ENCODE measurements at regions not wholly inside any gene's neighbourhood (a gene's known extent, or its start where the extent isn't known, plus 50 kb on each side); places are given as distances from the start of the nearest gene placed in this dataset.
A peak's percentile ranks its signal among the peaks of the same experiment; 100 is the strongest.

DNA sequence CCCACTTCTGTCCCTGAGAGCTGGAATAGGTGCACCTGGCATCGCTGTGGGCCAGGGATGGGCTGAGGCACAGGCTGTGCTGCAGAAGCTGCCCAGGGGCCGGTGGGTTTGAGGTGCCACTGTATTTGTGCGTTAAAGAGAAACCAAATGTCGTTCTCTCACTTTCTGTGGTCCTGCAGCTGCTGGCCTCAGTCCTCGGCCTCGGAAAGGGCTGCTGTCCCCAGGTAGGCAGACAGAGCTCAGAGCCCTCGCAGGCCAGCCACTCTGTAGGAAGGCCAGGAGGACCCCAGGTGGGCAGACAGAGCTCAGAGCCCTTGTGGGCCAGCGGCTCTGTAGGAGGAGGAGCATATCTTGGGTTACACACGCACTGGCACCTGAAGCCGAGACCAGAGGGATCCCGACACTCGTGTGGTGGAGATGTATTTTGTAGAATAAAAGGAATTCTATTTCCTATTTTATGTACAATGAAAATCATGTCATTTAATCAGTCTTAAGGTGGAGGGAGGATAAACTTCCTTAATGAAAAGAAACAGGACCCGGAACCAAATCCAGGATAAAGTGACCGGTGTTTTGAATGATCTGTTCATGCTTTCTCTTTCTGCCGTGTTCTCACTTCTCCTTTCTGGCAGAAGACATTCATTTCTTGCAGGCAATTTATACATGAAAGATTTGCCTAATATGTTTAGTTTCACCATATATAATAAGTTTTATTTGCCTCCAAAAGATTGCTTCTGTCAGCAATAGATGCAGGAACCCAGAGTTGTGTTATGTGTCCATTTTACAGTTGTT is 54.4 kb upstream of the HGFAC start:
- peaks cover 10% of the 10 kb centered on the region for H3K4me1 Mint-ChIP-seq (ENCODE audit: low read depth)
- TF ChIP-seq, protein P1, sequence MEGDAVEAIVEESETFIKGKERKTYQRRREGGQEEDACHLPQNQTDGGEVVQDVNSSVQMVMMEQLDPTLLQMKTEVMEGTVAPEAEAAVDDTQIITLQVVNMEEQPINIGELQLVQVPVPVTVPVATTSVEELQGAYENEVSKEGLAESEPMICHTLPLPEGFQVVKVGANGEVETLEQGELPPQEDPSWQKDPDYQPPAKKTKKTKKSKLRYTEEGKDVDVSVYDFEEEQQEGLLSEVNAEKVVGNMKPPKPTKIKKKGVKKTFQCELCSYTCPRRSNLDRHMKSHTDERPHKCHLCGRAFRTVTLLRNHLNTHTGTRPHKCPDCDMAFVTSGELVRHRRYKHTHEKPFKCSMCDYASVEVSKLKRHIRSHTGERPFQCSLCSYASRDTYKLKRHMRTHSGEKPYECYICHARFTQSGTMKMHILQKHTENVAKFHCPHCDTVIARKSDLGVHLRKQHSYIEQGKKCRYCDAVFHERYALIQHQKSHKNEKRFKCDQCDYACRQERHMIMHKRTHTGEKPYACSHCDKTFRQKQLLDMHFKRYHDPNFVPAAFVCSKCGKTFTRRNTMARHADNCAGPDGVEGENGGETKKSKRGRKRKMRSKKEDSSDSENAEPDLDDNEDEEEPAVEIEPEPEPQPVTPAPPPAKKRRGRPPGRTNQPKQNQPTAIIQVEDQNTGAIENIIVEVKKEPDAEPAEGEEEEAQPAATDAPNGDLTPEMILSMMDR (IDR thresholded peaks at IDR 0.05; ENCODE audit: unreplicated experiment) = no peak
- DNase-seq (ENCODE audit: low spot score, unreplicated experiment) = no peak
- H3K9me3 Mint-ChIP-seq (ENCODE audit: low read depth) = no peaks in the 10 kb centered on the region
- peaks cover 3% of the 10 kb centered on the region for H3K36me3 Mint-ChIP-seq (ENCODE audit: insufficient read depth)
- H3K27ac Mint-ChIP-seq = no peak overlapping the region
- no peak overlapping the region for H3K4me3 Mint-ChIP-seq (ENCODE audit: low read depth)
- no peaks in the 10 kb centered on the region for H3K27me3 Mint-ChIP-seq

DNA sequence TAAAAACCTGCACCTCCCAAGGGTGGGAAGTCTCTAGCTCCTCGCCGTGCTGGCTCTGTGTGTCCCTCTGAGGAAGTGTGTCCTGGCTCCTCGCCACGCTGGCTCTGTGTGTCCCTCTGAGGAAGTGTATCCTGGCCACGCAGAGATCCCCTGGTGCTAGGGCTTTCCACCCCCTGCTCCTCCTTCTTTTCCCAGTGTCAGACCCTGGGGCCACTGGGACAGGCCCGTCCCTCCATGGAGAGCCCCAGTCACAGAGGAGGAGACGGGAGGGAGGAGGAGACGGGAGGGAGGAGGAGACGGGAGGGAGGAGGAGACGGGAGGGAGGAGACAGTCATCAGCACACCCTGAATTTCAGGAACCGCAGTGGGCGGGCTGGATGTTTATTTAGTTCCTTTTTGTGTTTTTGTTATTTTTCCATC is 53.8 kb upstream of the HGFAC start:
- DNase-seq (ENCODE audit: low spot score, unreplicated experiment) = no peak
- peaks cover 10% of the 10 kb centered on the region for H3K4me1 Mint-ChIP-seq (ENCODE audit: low read depth)
- no peak overlapping the region for H3K4me3 Mint-ChIP-seq (ENCODE audit: low read depth)
- H3K27ac Mint-ChIP-seq = peak overlapping the region; percentile 73
- H3K9me3 Mint-ChIP-seq (ENCODE audit: low read depth) = no peaks in the 10 kb centered on the region
- H3K27me3 Mint-ChIP-seq = no peaks in the 10 kb centered on the region
- TF ChIP-seq, protein P1 (IDR thresholded peaks at IDR 0.05; ENCODE audit: unreplicated experiment) = no peak
- no peaks in the 10 kb centered on the region for H3K36me3 Mint-ChIP-seq (ENCODE audit: insufficient read depth)

DNA sequence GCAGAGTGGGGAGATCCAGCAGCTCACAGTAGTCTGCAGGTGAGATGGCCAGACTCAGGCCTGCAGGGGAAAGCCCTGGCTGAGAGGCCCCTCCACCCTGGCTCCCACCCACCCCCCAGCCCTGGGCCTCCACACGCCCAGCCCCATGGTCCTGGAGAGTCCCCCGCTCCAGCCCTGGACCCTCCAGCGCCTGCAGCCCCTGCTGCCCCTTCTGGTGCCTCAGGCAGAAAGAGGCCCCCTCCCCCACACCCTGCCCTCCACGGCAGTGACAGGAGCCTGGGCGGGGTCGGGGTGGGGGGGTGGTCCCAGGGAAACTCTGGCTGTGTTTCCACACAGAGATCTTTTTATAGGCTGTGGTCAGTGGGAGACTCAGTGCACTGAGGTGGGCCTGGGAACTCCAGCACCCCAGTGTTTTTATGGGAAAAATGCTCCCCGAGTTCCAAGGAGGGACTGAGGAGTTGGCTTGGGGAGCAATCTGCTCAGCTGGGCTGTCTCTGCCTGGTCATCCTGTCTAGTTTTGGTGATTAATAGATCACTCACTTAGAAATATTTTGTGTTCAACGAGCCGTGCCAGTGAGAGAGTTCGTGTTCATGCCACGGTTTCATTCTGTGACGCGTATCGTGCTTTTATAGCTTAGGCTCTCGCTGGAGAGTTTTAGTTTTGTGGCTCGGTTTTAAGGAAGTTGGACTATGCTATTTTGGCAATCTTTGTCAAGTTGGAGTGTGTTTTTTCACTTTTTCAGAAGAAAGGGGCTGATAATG is 53.1 kb upstream of the HGFAC start:
- peaks cover 10% of the 10 kb centered on the region for H3K4me1 Mint-ChIP-seq (ENCODE audit: low read depth)
- TF ChIP-seq, protein P1 (IDR thresholded peaks at IDR 0.05; ENCODE audit: unreplicated experiment) = no peak
- no peaks in the 10 kb centered on the region for H3K27me3 Mint-ChIP-seq
- no peak overlapping the region for H3K4me3 Mint-ChIP-seq (ENCODE audit: low read depth)
- no peak overlapping the region for H3K27ac Mint-ChIP-seq
- no peak for DNase-seq (ENCODE audit: low spot score, unreplicated experiment)
- H3K9me3 Mint-ChIP-seq (ENCODE audit: low read depth) = no peaks in the 10 kb centered on the region
- no peaks in the 10 kb centered on the region for H3K36me3 Mint-ChIP-seq (ENCODE audit: insufficient read depth)

DNA sequence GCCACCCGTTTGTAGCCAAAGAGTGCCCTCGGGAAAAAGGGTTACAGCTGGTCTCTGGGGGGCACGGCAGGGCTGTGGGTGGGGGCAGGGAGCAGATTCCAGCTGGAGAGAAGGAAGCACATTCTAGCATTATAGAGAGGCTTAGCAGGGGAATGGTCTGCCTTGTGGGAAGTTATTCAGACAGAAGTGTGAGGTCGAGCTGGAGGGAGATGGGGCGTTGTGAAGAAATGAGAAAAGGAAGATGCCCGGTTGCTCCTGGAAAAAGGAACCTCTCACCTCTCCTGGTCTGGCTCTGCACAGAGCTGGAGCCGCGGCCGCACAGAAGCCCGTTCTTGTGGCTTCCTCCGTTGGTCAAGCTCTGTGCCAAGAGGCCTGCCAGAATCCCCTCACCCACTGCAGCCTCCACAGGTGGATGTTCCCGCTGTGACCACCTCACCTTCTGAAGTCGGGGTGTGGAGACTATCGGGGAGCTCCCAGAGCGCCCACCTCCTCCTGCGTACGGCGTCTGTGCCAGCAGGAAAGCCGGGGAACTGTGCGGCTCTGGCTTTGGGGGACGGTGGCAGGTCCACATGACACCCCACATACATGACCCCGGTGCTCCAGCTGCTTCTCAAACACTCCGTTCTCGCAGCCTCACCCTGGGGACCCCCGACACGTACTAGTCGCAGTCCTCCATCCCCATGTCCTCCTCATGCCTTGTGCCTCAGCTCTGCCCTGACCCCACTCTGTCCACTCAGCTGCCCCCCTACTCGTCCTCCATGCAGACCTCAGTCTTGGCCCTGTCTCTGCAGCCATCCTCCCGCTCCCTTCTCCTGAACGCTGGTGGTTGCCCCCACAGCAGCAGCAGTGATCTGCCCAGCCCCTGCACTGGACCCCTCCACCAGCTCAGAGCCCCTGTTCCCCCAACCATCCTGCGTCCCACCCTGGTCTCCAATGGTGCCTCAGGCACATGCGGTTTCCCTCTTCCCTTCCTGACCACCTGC is 52.2 kb upstream of the HGFAC start:
- no peaks in the 10 kb centered on the region for H3K9me3 Mint-ChIP-seq (ENCODE audit: low read depth)
- no peaks in the 10 kb centered on the region for H3K27me3 Mint-ChIP-seq
- peaks cover 10% of the 10 kb centered on the region for H3K4me1 Mint-ChIP-seq (ENCODE audit: low read depth)
- no peak overlapping the region for H3K4me3 Mint-ChIP-seq (ENCODE audit: low read depth)
- no peak for DNase-seq (ENCODE audit: low spot score, unreplicated experiment)
- TF ChIP-seq, protein P1 (IDR thresholded peaks at IDR 0.05; ENCODE audit: unreplicated experiment) = no peak
- peak overlapping the region; percentile 42 for H3K27ac Mint-ChIP-seq
- H3K36me3 Mint-ChIP-seq (ENCODE audit: insufficient read depth) = peaks cover 1% of the 10 kb centered on the region
